GM12878 (cell line): ENCODE measurements at regions not wholly inside any gene's neighbourhood (a gene's known extent, or its start where the extent isn't known, plus 50 kb on each side); places are given as distances from the start of the nearest gene placed in this dataset.

Experiments
- CHD1 ChIP-seq: IDR thresholded peaks from 2 replicates; pipeline ENCODE4 v1.6.1; 2012; ENCODE audit warnings: low read depth, low read length, improper control_type of control experiment
- CHD2 ChIP-seq: IDR thresholded peaks from 2 replicates; pipeline ENCODE4 v1.6.1; 2011; ENCODE audit warnings: low read depth, low read length, improper control_type of control experiment, borderline replicate concordance
- CHD4 ChIP-seq: fragments of 200-600 bp; sonication (generic); IDR thresholded peaks from 2 replicates; pipeline ENCODE4 v1.6.1; 2016; ENCODE audit warnings: mild to moderate bottlenecking
- CREB1 ChIP-seq: IDR thresholded peaks from 2 replicates; pipeline ENCODE4 v1.6.1; 2012; ENCODE audit warnings: low read depth, mild to moderate bottlenecking, inconsistent platforms
- CTCF ChIP-seq, 3 experiments: IDR thresholded peaks in 2 of 3; conservative IDR thresholded peaks in 1 of 3; 2 replicates each; pipeline ENCODE4 v1.5.1; 2011; ENCODE audit warnings: low read depth in 3 of 3, low read length in 3 of 3, mild to moderate bottlenecking in 3 of 3, control low read depth in 2 of 3, moderate library complexity in 2 of 3, inconsistent platforms in 1 of 3, mixed read lengths in 1 of 3; ENCODE audit not compliant: control insufficient read depth in 2 of 3, insufficient read depth in 1 of 3; ENCODE audit errors: extremely low read depth in 1 of 3
- MTA3 ChIP-seq: IDR thresholded peaks from 2 replicates; pipeline ENCODE4 v1.6.1; 2012; ENCODE audit warnings: low read length, inconsistent platforms, borderline replicate concordance
- POLR2A ChIP-seq: IDR thresholded peaks from 2 replicates; pipeline ENCODE4 v1.6.1; 2011; ENCODE audit warnings: low read depth, mild to moderate bottlenecking, low read length
- REST ChIP-seq: IDR thresholded peaks from 2 replicates; pipeline ENCODE4 v1.6.1; 2012; ENCODE audit warnings: mild to moderate bottlenecking, low read depth, low read length
- SP1 ChIP-seq: IDR thresholded peaks from one replicate; pipeline ENCODE4 v1.6.1; 2011; ENCODE audit warnings: low read depth, low read length
- SUZ12 ChIP-seq: fragments of 200-600 bp; sonication (generic); IDR thresholded peaks from one replicate; pipeline ENCODE4 v1.6.1; 2018; ENCODE audit warnings: antibody characterized with exemption, mild to moderate bottlenecking; ENCODE audit not compliant: unreplicated experiment
- ZNF24 ChIP-seq: fragments of 450-650 bp; IDR thresholded peaks from 2 replicates; pipeline ENCODE4 v1.6.1; 2017; ENCODE audit warnings: antibody characterized with exemption, mild to moderate bottlenecking

GRCh38 chr6:151181706-151182363 lies 57.9 kb upstream of the AKAP12 start:
- TF ChIP-seq CREB1 (no peak), SUZ12 (no peak), ZNF24 (no peak), CTCF (IDR thresholded peaks at IDR 0.05 in 2 of 3, conservative IDR thresholded peaks at IDR 0.05 in 1 of 3; ENCODE audit: control insufficient read depth in 2 of 3, extremely low read depth in 1 of 3, insufficient read depth in 1 of 3, low read depth in 3 of 3, low read length in 3 of 3) (no peak), POLR2A (no peak), CHD4 (no peak), CHD2 (no peak), SP1 (no peak), CHD1 (no peak), REST (no peak), MTA3 (no peak)
